Keratinocyte (primary cell): ENCODE measurements at regions not wholly inside any gene's neighbourhood (a gene's known extent, or its start where the extent isn't known, plus 50 kb on each side); places are given as distances from the start of the nearest gene placed in this dataset.

ENCODE experiments used
- DNase-seq: peaks from one replicate; pipeline ENCODE4 v3.0.0-alpha.2; 2011; ENCODE audit warnings: low read depth, missing footprints, low spot score
- FAIRE-seq: peaks from 2 replicates; lab custom pipeline; 2011; peaks lifted over from hg19 to GRCh38; lab: Jason Lieb, UNC
- H2AFZ ChIP-seq: 2 replicates; pipeline ENCODE4 v1.6.0; 2012; ENCODE audit warnings: low read length, control low read depth, inconsistent platforms; ENCODE audit not compliant: control insufficient read depth
- H3K27ac ChIP-seq: 2 replicates; pipeline ENCODE4 v1.5.1; 2011; ENCODE audit warnings: low read length; ENCODE audit not compliant: control insufficient read depth, insufficient read depth
- H3K27me3 ChIP-seq: 3 replicates; pipeline ENCODE4 v1.6.0; 2011; ENCODE audit warnings: low read length; ENCODE audit not compliant: control insufficient read depth, insufficient read depth; ENCODE audit errors: extremely low read depth
- H3K36me3 ChIP-seq, 2 experiments: 2 replicates in 1 of 2; 3 replicates in 1 of 2; pipeline ENCODE4 v1.5.1; 2011; ENCODE audit warnings: low read length in 2 of 2, mild to moderate bottlenecking in 1 of 2; ENCODE audit not compliant: control insufficient read depth in 2 of 2, insufficient read depth in 2 of 2; ENCODE audit errors: extremely low read depth in 1 of 2
- H3K4me1 ChIP-seq: 3 replicates; pipeline ENCODE4 v1.5.1; 2011; ENCODE audit warnings: low read length; ENCODE audit not compliant: control insufficient read depth, insufficient read depth; ENCODE audit errors: extremely low read depth
- H3K4me2 ChIP-seq: 3 replicates; pipeline ENCODE4 v1.6.0; 2011; ENCODE audit warnings: low read depth, low read length; ENCODE audit not compliant: control insufficient read depth, insufficient read depth; ENCODE audit errors: extremely low read depth
- H3K4me3 ChIP-seq, 3 experiments: fragments of 200-600 bp in 1 of 3; sonication (generic) in 1 of 3; 2 replicates in 2 of 3; 3 replicates in 1 of 3; pipeline ENCODE4 v1.5.1; 2011 to 2016; ENCODE audit warnings: low read length in 3 of 3, mild to moderate bottlenecking in 3 of 3, control low read depth in 2 of 3, inconsistent platforms in 1 of 3, low read depth in 1 of 3, mixed read lengths in 1 of 3, mixed run types in 1 of 3, moderate library complexity in 1 of 3; ENCODE audit not compliant: control insufficient read depth in 2 of 3, insufficient read depth in 2 of 3; ENCODE audit errors: extremely low read depth in 1 of 3
- H3K79me2 ChIP-seq: 2 replicates; pipeline ENCODE4 v1.6.0; 2012; ENCODE audit warnings: low read length; ENCODE audit not compliant: control insufficient read depth, insufficient read depth
- H3K9ac ChIP-seq: 3 replicates; pipeline ENCODE4 v1.6.0; 2011; ENCODE audit warnings: low read length; ENCODE audit not compliant: control insufficient read depth, insufficient read depth; ENCODE audit errors: extremely low read depth
- H3K9me1 ChIP-seq: 3 replicates; pipeline ENCODE4 v1.6.0; 2011; ENCODE audit warnings: low read length; ENCODE audit not compliant: control insufficient read depth, insufficient read depth; ENCODE audit errors: extremely low read depth
- H3K9me3 ChIP-seq: 2 replicates; pipeline ENCODE4 v1.5.1; 2012; ENCODE audit warnings: low read depth, low read length; ENCODE audit not compliant: control insufficient read depth
- H4K20me1 ChIP-seq: 3 replicates; pipeline ENCODE4 v1.6.0; 2011; ENCODE audit warnings: low read length; ENCODE audit not compliant: control insufficient read depth, insufficient read depth; ENCODE audit errors: extremely low read depth
- CTCF ChIP-seq, 3 experiments: IDR thresholded peaks in 1 of 3; conservative IDR thresholded peaks in 1 of 3; optimal IDR thresholded peaks in 1 of 3; 2 replicates in 2 of 3; 3 replicates in 1 of 3; pipeline versions ENCODE3 to v1.5.1; 2011; ENCODE audit warnings: low read length in 3 of 3, mild to moderate bottlenecking in 3 of 3, moderate library complexity in 2 of 3, control low read depth in 1 of 3, inconsistent platforms in 1 of 3; ENCODE audit not compliant: insufficient read depth in 2 of 3; ENCODE audit errors: extremely low read depth in 1 of 3
- EZH2 ChIP-seq: IDR thresholded peaks from one replicate; pipeline ENCODE4 v1.6.1; 2012; ENCODE audit warnings: inconsistent platforms, mild to moderate bottlenecking, low read length, moderate library complexity
- dilution Hi-C: fragments of 300-500 bp; cut with MboI; formaldehyde crosslinking; loops from one replicate; pipeline ENCODE4 v1.7.0; 2020; ENCODE audit warnings: low sequenced_read_pairs; ENCODE audit not compliant: extremely low pct_ligation_motif_present

GRCh38 chr1:69414574-69414973 lies 153.1 kb upstream of the LRRC7 start:
- no peak overlapping the region for H3K4me3 ChIP-seq
- no peaks in the 10 kb centered on the region for H3K36me3 ChIP-seq
- no peak for FAIRE-seq

GRCh38 chr1:69421286-69421685 lies 146.4 kb upstream of the LRRC7 start:
- no peak overlapping the region for H3K4me2 ChIP-seq
- H3K27ac ChIP-seq = no peak overlapping the region
- TF ChIP-seq EZH2 = no peak
- no peak for TF ChIP-seq CTCF (optimal IDR thresholded peaks at IDR 0.05 in 1 of 3, IDR thresholded peaks at IDR 0.05 in 1 of 3, conservative IDR thresholded peaks at IDR 0.05 in 1 of 3; ENCODE audit: extremely low read depth in 1 of 3, insufficient read depth in 2 of 3, low read length in 3 of 3)
- H3K4me1 ChIP-seq = no peaks in the 10 kb centered on the region
- no peaks in the 10 kb centered on the region for H3K9me1 ChIP-seq
- no peaks in the 10 kb centered on the region for H3K79me2 ChIP-seq
- H3K36me3 ChIP-seq = no peaks in the 10 kb centered on the region
- no peak overlapping the region for H3K9ac ChIP-seq
- no peak for FAIRE-seq
- H4K20me1 ChIP-seq = no peaks in the 10 kb centered on the region
- dilution Hi-C loops = no loop called here
- H3K4me3 ChIP-seq = no peak overlapping the region
- H3K9me3 ChIP-seq = no peaks in the 10 kb centered on the region
- no peak overlapping the region for H2AFZ ChIP-seq
- H3K27me3 ChIP-seq = no peaks in the 10 kb centered on the region
- DNase-seq = no peak

More at GRCh38 chr1:69414574-69414973, 153.1 kb upstream of the LRRC7 start:
- H3K9me3 ChIP-seq = no peaks in the 10 kb centered on the region
- H3K9me1 ChIP-seq = no peaks in the 10 kb centered on the region
- TF ChIP-seq CTCF (optimal IDR thresholded peaks at IDR 0.05 in 1 of 3, IDR thresholded peaks at IDR 0.05 in 1 of 3, conservative IDR thresholded peaks at IDR 0.05 in 1 of 3; ENCODE audit: extremely low read depth in 1 of 3, insufficient read depth in 2 of 3, low read length in 3 of 3) (no peak), EZH2 (no peak)
- H3K27me3 ChIP-seq = no peaks in the 10 kb centered on the region
- H3K79me2 ChIP-seq = no peaks in the 10 kb centered on the region
- H3K4me1 ChIP-seq = no peaks in the 10 kb centered on the region
- dilution Hi-C loops = no loop called here
- no peak overlapping the region for H3K9ac ChIP-seq
- no peaks in the 10 kb centered on the region for H4K20me1 ChIP-seq
- no peak overlapping the region for H3K27ac ChIP-seq
- H3K4me2 ChIP-seq = no peak overlapping the region
- DNase-seq = no peak
- H2AFZ ChIP-seq = no peak overlapping the region
